B cell (primary cell): ENCODE measurements at regions not wholly inside any gene's neighbourhood (a gene's known extent, or its start where the extent isn't known, plus 50 kb on each side); places are given as distances from the start of the nearest gene placed in this dataset.

ENCODE experiments used
- ATAC-seq: fragments of 200-7000 bp; cut with Tn5 transposase; one replicate; pipeline ENCODE4 v1.10.0; 2021; ENCODE audit warnings: low read depth, mild to moderate bottlenecking, moderate number of reproducible peaks, moderate library complexity
- CTCF ChIA-PET: fragments of 350-600 bp; sonication (Branson Sonifier 250); formaldehyde crosslinking; loops from one replicate; lab custom pipeline; 2021; ENCODE audit warnings: antibody characterized with exemption, inconsistent platforms; lab: Charles Lee
- POLR2A ChIA-PET: fragments of 350-600 bp; sonication (Branson Sonifier 250); formaldehyde crosslinking; loops from one replicate; lab custom pipeline; 2021; ENCODE audit warnings: antibody characterized with exemption; lab: Charles Lee
- DNase-seq: peaks from one replicate; pipeline ENCODE4 v3.0.0; 2013
- H2AFZ ChIP-seq: 2 replicates; pipeline ENCODE4 v1.6.1; 2012; ENCODE audit warnings: mild to moderate bottlenecking, low read depth, low read length; ENCODE audit not compliant: insufficient read depth, poor library complexity, severe bottlenecking
- H3K27ac ChIP-seq, 2 donors: 1 replicate in 1 of 2; 2 replicates in 1 of 2; pipeline ENCODE4 v1.5.1; 2012 to 2013; ENCODE audit warnings: low read length in 2 of 2, mild to moderate bottlenecking in 2 of 2, moderate library complexity in 1 of 2
- H3K27me3 ChIP-seq, 4 experiments: fragments of 200-600 bp in 1 of 4; sonication (generic) in 1 of 4; replicated peaks in 1 of 4; 1 replicate in 2 of 4; 2 replicates in 2 of 4; pipeline versions ENCODE4 v1.6.1 to v1.7.0; 2013 to 2016; ENCODE audit warnings: low read length in 3 of 4, mild to moderate bottlenecking in 2 of 4, mixed read lengths in 1 of 4, moderate library complexity in 1 of 4; ENCODE audit not compliant: insufficient read depth in 4 of 4, control insufficient read depth in 3 of 4; ENCODE audit errors: control extremely low read depth in 1 of 4
- H3K36me3 ChIP-seq, 2 experiments: replicated peaks in 1 of 2; 1 replicate in 1 of 2; 2 replicates in 1 of 2; pipeline versions ENCODE4 v1.6.1 to v1.7.1; 2013; ENCODE audit warnings: low read length in 1 of 2; ENCODE audit not compliant: insufficient read depth in 2 of 2, control insufficient read depth in 1 of 2; ENCODE audit errors: control extremely low read depth in 1 of 2, extremely low read depth in 1 of 2
- H3K4me1 ChIP-seq, 2 donors: fragments of 200-600 bp in 1 of 2; sonication (generic) in 1 of 2; 1 replicate in 1 of 2; 2 replicates in 1 of 2; pipeline versions ENCODE4 v1.5.1 to v1.6.1; 2013 to 2017; ENCODE audit warnings: low read length in 2 of 2; ENCODE audit not compliant: control insufficient read depth in 2 of 2, insufficient read depth in 2 of 2
- H3K4me2 ChIP-seq: replicated peaks from 2 replicates; pipeline ENCODE3; 2012; ENCODE audit warnings: mild to moderate bottlenecking, low read depth, low read length; ENCODE audit not compliant: poor library complexity, severe bottlenecking
- H3K4me3 ChIP-seq, 5 experiments: fragments of 200-600 bp in 1 of 5; sonication (generic) in 1 of 5; 1 replicate in 3 of 5; 2 replicates in 2 of 5; pipeline versions ENCODE4 v1.5.1 to v1.7.0; 2011 to 2016; ENCODE audit warnings: low read length in 4 of 5, mild to moderate bottlenecking in 4 of 5, low read depth in 2 of 5, control low read depth in 1 of 5, moderate library complexity in 1 of 5; ENCODE audit not compliant: insufficient read depth in 1 of 5; ENCODE audit errors: control extremely low read depth in 1 of 5, extremely low read depth in 1 of 5
- H3K79me2 ChIP-seq: fragments of 200-600 bp; sonication (generic); one replicate; pipeline ENCODE4 v1.6.0; 2016; ENCODE audit warnings: low read length; ENCODE audit not compliant: control insufficient read depth, insufficient read depth
- H3K9ac ChIP-seq: fragments of 200-600 bp; sonication (generic); 2 replicates; pipeline ENCODE4 v1.6.1; 2017; ENCODE audit warnings: mild to moderate bottlenecking, low read length, moderate library complexity
- H3K9me3 ChIP-seq, 3 donors: one replicate each; pipeline versions ENCODE4 v1.6.1 to v1.7.1; 2013; ENCODE audit warnings: low read length in 2 of 3; ENCODE audit not compliant: control insufficient read depth in 2 of 3, insufficient read depth in 1 of 3; ENCODE audit errors: control extremely low read depth in 1 of 3
- H4K20me1 ChIP-seq: 2 replicates; pipeline ENCODE4 v1.6.0; 2012; ENCODE audit warnings: mild to moderate bottlenecking, low read length; ENCODE audit not compliant: insufficient read depth, control insufficient read depth, poor library complexity, severe bottlenecking
- H3K27ac Mint-ChIP-seq: one replicate; pipeline ENCODE4 v1.8.0; 2021; ENCODE audit warnings: mixed read lengths
- H3K27me3 Mint-ChIP-seq: one replicate; pipeline ENCODE4 v1.8.0; 2021; ENCODE audit warnings: mixed read lengths
- H3K4me1 Mint-ChIP-seq: one replicate; pipeline ENCODE4 v1.8.0; 2021; ENCODE audit warnings: mixed read lengths
- H3K4me3 Mint-ChIP-seq: one replicate; pipeline ENCODE4 v1.8.0; 2021; ENCODE audit warnings: mixed read lengths
- H3K9me3 Mint-ChIP-seq: one replicate; pipeline ENCODE4 v1.8.0; 2022; ENCODE audit warnings: mixed read lengths; ENCODE audit not compliant: insufficient read depth
- EZH2 ChIP-seq: IDR thresholded peaks from 2 replicates; pipeline ENCODE4 v1.6.1; 2012; ENCODE audit warnings: borderline replicate concordance, low read depth, mild to moderate bottlenecking, moderate library complexity, low read length; ENCODE audit not compliant: insufficient read depth, poor library complexity, severe bottlenecking
- WGBS: methylation state at CpG from one replicate; pipeline ENCODE4 v1.1.5; 2013; ENCODE audit warnings: missing lambda C conversion rate; ENCODE audit not compliant: insufficient coverage; 5-methylcytosine and 5-hydroxymethylcytosine counted together
- intact Hi-C: fragments of 100-400 bp; cut with micrococcal nuclease; formaldehyde crosslinking; loops from one replicate; pipeline ENCODE4 v1.10.0; 2022
- TF ChIP-seq, protein P1 (sequence below): fragments of 200-600 bp; IDR thresholded peaks from one replicate; pipeline ENCODE4 v1.8.0; 2022; ENCODE audit warnings: antibody characterized with exemption, mild to moderate bottlenecking

DNA sequence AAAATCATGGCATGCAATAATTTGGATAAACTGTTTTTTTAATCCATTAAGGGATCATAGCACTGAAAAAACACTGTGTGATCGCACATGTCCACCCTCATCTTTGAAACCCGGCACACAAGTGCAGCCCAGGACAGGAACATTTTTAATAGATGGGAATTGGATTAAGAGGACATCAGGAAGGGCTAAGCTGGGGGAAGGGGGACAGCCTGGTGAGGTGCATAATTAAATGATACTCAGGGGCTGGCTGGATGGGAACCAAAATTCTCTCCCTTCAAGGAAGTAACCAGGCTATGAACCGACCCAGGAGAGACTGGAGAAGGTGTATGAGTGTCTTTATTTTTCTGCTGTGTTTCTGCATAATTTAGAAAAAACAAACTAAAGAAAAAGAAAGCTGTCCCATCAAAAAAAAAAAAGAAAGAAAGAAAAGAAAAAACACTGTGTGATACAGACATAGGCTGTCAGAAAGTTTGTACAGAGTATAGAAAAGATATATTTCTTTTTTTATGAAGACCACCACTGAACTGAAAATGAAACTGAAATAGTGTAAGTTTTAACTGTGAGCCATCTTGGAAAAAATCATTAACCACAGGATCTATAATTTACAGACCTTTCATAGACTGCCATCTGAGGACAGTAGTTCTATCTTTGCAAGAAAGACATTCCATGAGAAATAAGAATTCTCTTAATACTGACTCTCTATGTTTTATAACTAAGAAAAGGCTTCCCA, 75.1 kb upstream of the SLC38A4 start:
- Histone ChIP-seq H3K4me3 (no peak overlapping the region), H3K27me3 (no peaks in the 10 kb centered on the region), H3K9me3 (no peaks in the 10 kb centered on the region), H3K4me2 (no peak overlapping the region), H2AFZ (no peak overlapping the region), H3K36me3 (no peaks in the 10 kb centered on the region), H3K4me1 (no peaks in the 10 kb centered on the region), H3K79me2 (no peaks in the 10 kb centered on the region), H4K20me1 (no peaks in the 10 kb centered on the region), H3K27ac (no peak overlapping the region), H3K9ac (no peak overlapping the region)
- no peak for TF ChIP-seq EZH2
- TF ChIP-seq, protein P1, sequence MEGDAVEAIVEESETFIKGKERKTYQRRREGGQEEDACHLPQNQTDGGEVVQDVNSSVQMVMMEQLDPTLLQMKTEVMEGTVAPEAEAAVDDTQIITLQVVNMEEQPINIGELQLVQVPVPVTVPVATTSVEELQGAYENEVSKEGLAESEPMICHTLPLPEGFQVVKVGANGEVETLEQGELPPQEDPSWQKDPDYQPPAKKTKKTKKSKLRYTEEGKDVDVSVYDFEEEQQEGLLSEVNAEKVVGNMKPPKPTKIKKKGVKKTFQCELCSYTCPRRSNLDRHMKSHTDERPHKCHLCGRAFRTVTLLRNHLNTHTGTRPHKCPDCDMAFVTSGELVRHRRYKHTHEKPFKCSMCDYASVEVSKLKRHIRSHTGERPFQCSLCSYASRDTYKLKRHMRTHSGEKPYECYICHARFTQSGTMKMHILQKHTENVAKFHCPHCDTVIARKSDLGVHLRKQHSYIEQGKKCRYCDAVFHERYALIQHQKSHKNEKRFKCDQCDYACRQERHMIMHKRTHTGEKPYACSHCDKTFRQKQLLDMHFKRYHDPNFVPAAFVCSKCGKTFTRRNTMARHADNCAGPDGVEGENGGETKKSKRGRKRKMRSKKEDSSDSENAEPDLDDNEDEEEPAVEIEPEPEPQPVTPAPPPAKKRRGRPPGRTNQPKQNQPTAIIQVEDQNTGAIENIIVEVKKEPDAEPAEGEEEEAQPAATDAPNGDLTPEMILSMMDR: no peak
- POLR2A ChIA-PET: no interaction called here
- intact Hi-C loops: no loop called here
- no peaks in the 10 kb centered on the region for H3K9me3 Mint-ChIP-seq
- H3K4me3 Mint-ChIP-seq: no peak overlapping the region
- 94% methylated on average over 2 of the region's 3 CpGs for WGBS
- H3K27me3 Mint-ChIP-seq: peaks cover 12% of the 10 kb centered on the region
- DNase-seq: no peak
- CTCF ChIA-PET: interaction anchor here (0.8 to 1.0 kb wide), 2 partner anchors 8 to 13 kb away, joined by 3 read pairs; no protein-coding TSS in a partner anchor
- no peak overlapping the region for H3K27ac Mint-ChIP-seq
- no peak for ATAC-seq
- H3K4me1 Mint-ChIP-seq: no peaks in the 10 kb centered on the region

DNA sequence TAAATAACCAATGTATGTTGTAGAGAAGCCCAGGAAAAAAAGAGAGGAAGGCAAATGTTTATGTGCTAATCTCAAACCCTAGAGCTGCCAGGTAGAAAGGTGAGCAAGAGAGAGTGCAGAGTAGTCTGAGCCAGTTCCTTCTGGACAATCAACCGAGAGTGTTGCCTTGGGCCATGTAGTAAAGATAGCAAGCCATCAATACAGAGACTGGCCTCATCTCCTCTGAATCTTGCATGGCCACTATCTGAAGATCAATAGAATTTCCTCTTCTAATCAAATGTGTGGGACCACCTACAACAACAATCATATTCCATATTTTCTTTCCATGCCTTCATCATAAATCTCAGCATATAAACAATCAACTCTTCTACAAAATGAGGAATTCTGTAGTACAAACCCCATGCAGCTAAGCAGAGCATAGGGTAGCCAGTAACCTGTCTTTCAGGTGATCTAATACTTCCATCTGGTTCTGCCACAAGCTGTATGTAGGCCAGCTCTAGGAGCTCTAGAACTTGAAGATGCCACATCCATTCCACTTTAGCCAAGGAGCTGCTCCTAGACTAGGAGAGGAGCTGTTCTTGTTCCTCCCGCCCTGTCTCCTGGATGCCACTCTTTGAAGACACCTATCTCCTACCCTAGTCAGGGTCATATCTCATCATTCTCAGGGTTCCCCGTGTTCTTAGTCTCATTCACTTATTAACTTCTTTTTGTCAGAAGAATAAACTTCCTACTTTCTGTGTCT, 75.8 kb upstream of the SLC38A4 start:
- H3K36me3 ChIP-seq: no peaks in the 10 kb centered on the region
- no peak overlapping the region for H3K27ac Mint-ChIP-seq
- no peaks in the 10 kb centered on the region for H3K9me3 Mint-ChIP-seq
- CTCF ChIA-PET: interaction anchor here (1.0 kb wide), 1 partner anchor 9 kb away, joined by 3 read pairs; no protein-coding TSS in a partner anchor
- no peaks in the 10 kb centered on the region for H3K9me3 ChIP-seq
- no peaks in the 10 kb centered on the region for H3K27me3 ChIP-seq
- WGBS: 75% methylated on average over 2 of the region's 3 CpGs
- no peak overlapping the region for H3K4me3 ChIP-seq
- H3K4me1 Mint-ChIP-seq: no peaks in the 10 kb centered on the region
- H4K20me1 ChIP-seq: no peaks in the 10 kb centered on the region
- peaks cover 15% of the 10 kb centered on the region for H3K27me3 Mint-ChIP-seq
- TF ChIP-seq EZH2: no peak
- TF ChIP-seq, protein P1: no peak
- no peak overlapping the region for H3K27ac ChIP-seq
- H3K79me2 ChIP-seq: no peaks in the 10 kb centered on the region
- H3K4me1 ChIP-seq: no peaks in the 10 kb centered on the region
- no peak overlapping the region for H3K4me2 ChIP-seq
- intact Hi-C loops: no loop called here
- H3K9ac ChIP-seq: no peak overlapping the region
- no peak overlapping the region for H3K4me3 Mint-ChIP-seq
- no peak for DNase-seq
- ATAC-seq: no peak
- POLR2A ChIA-PET: no interaction called here
- H2AFZ ChIP-seq: no peak overlapping the region
